Activated CD4-positive, alpha-beta T cell treated with anti-CD3 and anti-CD28 coated beads, Interleukin-2, amount 10 ng/mL, durations not matched to agents 7 days and 5 days (primary cell): ENCODE measurements at regions not wholly inside any gene's neighbourhood (a gene's known extent, or its start where the extent isn't known, plus 50 kb on each side); places are given as distances from the start of the nearest gene placed in this dataset.

Experiments
- CTCF ChIA-PET: fragments of 350-600 bp; sonication (Branson Sonifier 250); formaldehyde crosslinking; loops from one replicate; lab custom pipeline; 2021; ENCODE audit warnings: antibody characterized with exemption; lab: Charles Lee
- POLR2A ChIA-PET: fragments of 350-600 bp; sonication (Branson Sonifier 250); formaldehyde crosslinking; loops from one replicate; lab custom pipeline; 2021; ENCODE audit warnings: antibody characterized with exemption; lab: Charles Lee
- DNase-seq: peaks from one replicate; pipeline ENCODE4 v3.0.0-alpha.2; 2020
- H3K27ac Mint-ChIP-seq: one replicate; pipeline ENCODE4 v1.8.0; 2021; ENCODE audit warnings: mild to moderate bottlenecking, moderate library complexity, mixed read lengths
- H3K27me3 Mint-ChIP-seq: one replicate; pipeline ENCODE4 v1.8.0; 2021; ENCODE audit warnings: mixed read lengths
- H3K36me3 Mint-ChIP-seq: one replicate; pipeline ENCODE4 v1.8.0; 2021; ENCODE audit warnings: low read depth, mixed read lengths
- H3K4me1 Mint-ChIP-seq: one replicate; pipeline ENCODE4 v1.8.0; 2021; ENCODE audit warnings: mixed read lengths
- H3K4me3 Mint-ChIP-seq: one replicate; pipeline ENCODE4 v1.8.0; 2021; ENCODE audit warnings: mild to moderate bottlenecking, moderate library complexity, mixed read lengths
- H3K9me3 Mint-ChIP-seq: one replicate; pipeline ENCODE4 v1.8.0; 2021; ENCODE audit warnings: mixed read lengths

- Mint-ChIP-seq H3K36me3 (no peaks in the 10 kb centered on the region), H3K27ac (no peak overlapping the region), H3K4me1 (no peaks in the 10 kb centered on the region), H3K27me3 (no peaks in the 10 kb centered on the region), H3K9me3 (no peaks in the 10 kb centered on the region), H3K4me3 (no peak overlapping the region)
- no peak for DNase-seq
- ChIA-PET POLR2A (no interaction called here), CTCF (no interaction called here)
Observed at GRCh38 chr4:126779436-126780166, 853.2 kb upstream of the INTU start.

GRCh38 chr4:126783191-126783590 lies 849.6 kb upstream of the INTU start:
- Mint-ChIP-seq H3K36me3 (no peaks in the 10 kb centered on the region), H3K9me3 (no peaks in the 10 kb centered on the region), H3K27me3 (no peaks in the 10 kb centered on the region), H3K27ac (no peak overlapping the region), H3K4me3 (no peak overlapping the region), H3K4me1 (no peaks in the 10 kb centered on the region)
- ChIA-PET CTCF (no interaction called here), POLR2A (no interaction called here)
- no peak for DNase-seq

GRCh38 chr4:126784966-126785580 lies 847.7 kb upstream of the INTU start:
- no peaks in the 10 kb centered on the region for H3K4me1 Mint-ChIP-seq
- ChIA-PET CTCF (no interaction called here), POLR2A (no interaction called here)

GRCh38 chr4:126790633-126791032 lies 842.1 kb upstream of the INTU start:
- CTCF ChIA-PET, result no interaction called here
- Mint-ChIP-seq H3K4me1 (no peaks in the 10 kb centered on the region), H3K27ac (no peak overlapping the region), H3K27me3 (no peaks in the 10 kb centered on the region), H3K4me3 (no peak overlapping the region), H3K36me3 (no peaks in the 10 kb centered on the region), H3K9me3 (no peaks in the 10 kb centered on the region)
- DNase-seq, result no peak
- POLR2A ChIA-PET, result no interaction called here

More at GRCh38 chr4:126784966-126785580, 847.7 kb upstream of the INTU start:
- Mint-ChIP-seq H3K36me3 (no peaks in the 10 kb centered on the region), H3K9me3 (no peaks in the 10 kb centered on the region), H3K27me3 (no peaks in the 10 kb centered on the region), H3K4me3 (no peak overlapping the region), H3K27ac (no peak overlapping the region)
- DNase-seq, result no peak

- no peak overlapping the region for H3K4me3 Mint-ChIP-seq
- CTCF ChIA-PET, result interaction anchor here (1.1 kb wide), 1 partner anchor 10 kb away, joined by 3 read pairs; no protein-coding TSS in a partner anchor
- no peaks in the 10 kb centered on the region for H3K9me3 Mint-ChIP-seq
- POLR2A ChIA-PET, result no interaction called here
- no peaks in the 10 kb centered on the region for H3K27me3 Mint-ChIP-seq
- no peaks in the 10 kb centered on the region for H3K4me1 Mint-ChIP-seq
- DNase-seq, result no peak
- H3K27ac Mint-ChIP-seq, result no peak overlapping the region
- H3K36me3 Mint-ChIP-seq, result no peaks in the 10 kb centered on the region
Observed at GRCh38 chr4:126794363-126794762, 838.4 kb upstream of the INTU start.

GRCh38 chr4:126798214-126798613 lies 834.5 kb upstream of the INTU start:
- CTCF ChIA-PET, result no interaction called here
- POLR2A ChIA-PET, result no interaction called here
- DNase-seq, result no peak
- Mint-ChIP-seq H3K9me3 (no peaks in the 10 kb centered on the region), H3K36me3 (no peaks in the 10 kb centered on the region), H3K4me3 (no peak overlapping the region), H3K27me3 (no peaks in the 10 kb centered on the region), H3K4me1 (no peaks in the 10 kb centered on the region), H3K27ac (no peak overlapping the region)

- H3K9me3 Mint-ChIP-seq, result peaks cover 5% of the 10 kb centered on the region
- CTCF ChIA-PET, result no interaction called here
- no peak overlapping the region for H3K27ac Mint-ChIP-seq
- no peaks in the 10 kb centered on the region for H3K36me3 Mint-ChIP-seq
- H3K4me1 Mint-ChIP-seq, result no peaks in the 10 kb centered on the region
- POLR2A ChIA-PET, result no interaction called here
- H3K4me3 Mint-ChIP-seq, result no peak overlapping the region
- H3K27me3 Mint-ChIP-seq, result no peaks in the 10 kb centered on the region
- no peak for DNase-seq
Observed at GRCh38 chr4:126799416-126799815, 833.3 kb upstream of the INTU start.

- Mint-ChIP-seq H3K9me3 (peaks cover 5% of the 10 kb centered on the region), H3K4me3 (no peak overlapping the region), H3K27ac (no peak overlapping the region), H3K27me3 (no peaks in the 10 kb centered on the region), H3K4me1 (no peaks in the 10 kb centered on the region), H3K36me3 (no peaks in the 10 kb centered on the region)
- CTCF ChIA-PET, result no interaction called here
- POLR2A ChIA-PET, result no interaction called here
- DNase-seq, result no peak
Observed at GRCh38 chr4:126799971-126800574, 832.7 kb upstream of the INTU start.

GRCh38 chr4:126800575-126801141 lies 832.1 kb upstream of the INTU start:
- Mint-ChIP-seq H3K36me3 (no peaks in the 10 kb centered on the region), H3K27me3 (no peaks in the 10 kb centered on the region), H3K4me3 (no peak overlapping the region), H3K4me1 (no peaks in the 10 kb centered on the region), H3K9me3 (peaks cover 5% of the 10 kb centered on the region), H3K27ac (no peak overlapping the region)
- POLR2A ChIA-PET, result no interaction called here
- CTCF ChIA-PET, result no interaction called here
- no peak for DNase-seq

- Mint-ChIP-seq H3K36me3 (no peaks in the 10 kb centered on the region), H3K9me3 (peaks cover 5% of the 10 kb centered on the region), H3K4me3 (no peak overlapping the region), H3K27ac (no peak overlapping the region), H3K4me1 (no peaks in the 10 kb centered on the region), H3K27me3 (no peaks in the 10 kb centered on the region)
- no peak for DNase-seq
- ChIA-PET POLR2A (no interaction called here), CTCF (no interaction called here)
Observed at GRCh38 chr4:126807132-126807531, 825.6 kb upstream of the INTU start.

GRCh38 chr4:126812076-126812475 lies 820.7 kb upstream of the INTU start:
- Mint-ChIP-seq H3K27me3 (no peaks in the 10 kb centered on the region), H3K4me1 (no peaks in the 10 kb centered on the region), H3K4me3 (no peak overlapping the region), H3K27ac (no peak overlapping the region), H3K36me3 (no peaks in the 10 kb centered on the region), H3K9me3 (peaks cover 7% of the 10 kb centered on the region)
- POLR2A ChIA-PET, result no interaction called here
- CTCF ChIA-PET, result no interaction called here
- DNase-seq, result no peak

- POLR2A ChIA-PET, result no interaction called here
- CTCF ChIA-PET, result no interaction called here
- H3K27me3 Mint-ChIP-seq, result no peaks in the 10 kb centered on the region
- no peak overlapping the region for H3K27ac Mint-ChIP-seq
- no peak overlapping the region for H3K4me3 Mint-ChIP-seq
- DNase-seq, result no peak
- no peaks in the 10 kb centered on the region for H3K4me1 Mint-ChIP-seq
- no peaks in the 10 kb centered on the region for H3K36me3 Mint-ChIP-seq
- peaks cover 6% of the 10 kb centered on the region for H3K9me3 Mint-ChIP-seq
Observed at GRCh38 chr4:126820631-126821030, 812.1 kb upstream of the INTU start.

GRCh38 chr4:126821152-126821551 lies 811.6 kb upstream of the INTU start:
- Mint-ChIP-seq H3K36me3 (no peaks in the 10 kb centered on the region), H3K27ac (no peak overlapping the region), H3K4me1 (no peaks in the 10 kb centered on the region), H3K9me3 (peaks cover 3% of the 10 kb centered on the region), H3K27me3 (no peaks in the 10 kb centered on the region), H3K4me3 (no peak overlapping the region)
- ChIA-PET POLR2A (no interaction called here), CTCF (no interaction called here)
- DNase-seq, result no peak
